ENCODE measurements at regions not wholly inside any gene's neighbourhood (a gene's known extent, or its start where the extent isn't known, plus 50 kb on each side); places are given as distances from the start of the nearest gene placed in this dataset.
A peak's percentile ranks its signal among the peaks of the same experiment; 100 is the strongest.
"Not testable (repeated sequence)": the region's sequence is repeated elsewhere in the genome, so short reads cannot be mapped to it uniquely, and the experiment has no call there.

GRCh38 chr21:9862456-9862855, 658.9 kb upstream of the TPTE start:
- TF ChIP-seq, protein P1, sequence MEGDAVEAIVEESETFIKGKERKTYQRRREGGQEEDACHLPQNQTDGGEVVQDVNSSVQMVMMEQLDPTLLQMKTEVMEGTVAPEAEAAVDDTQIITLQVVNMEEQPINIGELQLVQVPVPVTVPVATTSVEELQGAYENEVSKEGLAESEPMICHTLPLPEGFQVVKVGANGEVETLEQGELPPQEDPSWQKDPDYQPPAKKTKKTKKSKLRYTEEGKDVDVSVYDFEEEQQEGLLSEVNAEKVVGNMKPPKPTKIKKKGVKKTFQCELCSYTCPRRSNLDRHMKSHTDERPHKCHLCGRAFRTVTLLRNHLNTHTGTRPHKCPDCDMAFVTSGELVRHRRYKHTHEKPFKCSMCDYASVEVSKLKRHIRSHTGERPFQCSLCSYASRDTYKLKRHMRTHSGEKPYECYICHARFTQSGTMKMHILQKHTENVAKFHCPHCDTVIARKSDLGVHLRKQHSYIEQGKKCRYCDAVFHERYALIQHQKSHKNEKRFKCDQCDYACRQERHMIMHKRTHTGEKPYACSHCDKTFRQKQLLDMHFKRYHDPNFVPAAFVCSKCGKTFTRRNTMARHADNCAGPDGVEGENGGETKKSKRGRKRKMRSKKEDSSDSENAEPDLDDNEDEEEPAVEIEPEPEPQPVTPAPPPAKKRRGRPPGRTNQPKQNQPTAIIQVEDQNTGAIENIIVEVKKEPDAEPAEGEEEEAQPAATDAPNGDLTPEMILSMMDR (IDR thresholded peaks at IDR 0.05), result peak in 1 of 7 experiments; percentile 8
- H3K27ac ChIP-seq; intact Hi-C loops (cut with DNase I; ENCODE audit: low total_unique reads); H3K27me3 ChIP-seq; DNase-seq; H3K4me3 ChIP-seq; H3K36me3 ChIP-seq; H3K4me1 ChIP-seq: not testable (repeated sequence)
- peaks cover 3 to 64% (median 51%) of the 10 kb centered on the region in 4 donors for H3K9me3 ChIP-seq
- 51 to 66% (median 63%) methylated on average over 4 of the region's 4 CpGs for WGBS, 5 donors

DNA sequence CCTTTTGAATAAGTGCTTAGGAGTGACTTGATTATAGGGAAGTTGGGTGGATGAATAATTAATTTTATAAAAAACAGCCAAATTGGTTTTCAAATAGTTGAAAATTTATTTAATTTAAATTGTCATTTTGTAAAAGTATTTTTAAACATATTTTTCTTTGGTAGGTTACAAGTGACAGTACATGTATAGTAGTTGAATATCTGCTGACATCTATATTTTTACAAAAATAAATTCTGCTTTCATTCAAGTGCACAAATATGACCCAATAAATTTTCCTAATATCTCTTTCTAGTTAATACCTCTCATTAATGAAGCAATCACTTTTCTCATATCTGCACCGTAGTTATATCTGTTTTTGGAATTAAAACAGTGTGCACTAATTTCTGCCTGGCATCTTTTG, 653.6 kb upstream of the TPTE start:
- peaks cover 5 to 56% (median 39%) of the 10 kb centered on the region in 4 donors for H3K9me3 ChIP-seq
- H3K27me3 ChIP-seq; H3K4me1 ChIP-seq; H3K27ac ChIP-seq; H3K4me3 ChIP-seq; DNase-seq; H3K36me3 ChIP-seq; intact Hi-C loops (cut with DNase I; ENCODE audit: low total_unique reads): not testable (repeated sequence)
- WGBS, 5 donors, result 71 to 85% (median 72%) methylated on average over 1 of the region's 1 CpG

- H3K4me3 ChIP-seq; DNase-seq; intact Hi-C loops (cut with DNase I; ENCODE audit: low total_unique reads); H3K36me3 ChIP-seq; H3K4me1 ChIP-seq; H3K27ac ChIP-seq; H3K27me3 ChIP-seq: not testable (repeated sequence)
- H3K9me3 ChIP-seq, result peaks cover 6 to 60% (median 40%) of the 10 kb centered on the region in 4 donors
- WGBS, 5 donors, result 52 to 61% (median 58%) methylated on average over 8 of the region's 8 CpGs
Observed at GRCh38 chr21:9873096-9873495, 648.3 kb upstream of the TPTE start.

DNA sequence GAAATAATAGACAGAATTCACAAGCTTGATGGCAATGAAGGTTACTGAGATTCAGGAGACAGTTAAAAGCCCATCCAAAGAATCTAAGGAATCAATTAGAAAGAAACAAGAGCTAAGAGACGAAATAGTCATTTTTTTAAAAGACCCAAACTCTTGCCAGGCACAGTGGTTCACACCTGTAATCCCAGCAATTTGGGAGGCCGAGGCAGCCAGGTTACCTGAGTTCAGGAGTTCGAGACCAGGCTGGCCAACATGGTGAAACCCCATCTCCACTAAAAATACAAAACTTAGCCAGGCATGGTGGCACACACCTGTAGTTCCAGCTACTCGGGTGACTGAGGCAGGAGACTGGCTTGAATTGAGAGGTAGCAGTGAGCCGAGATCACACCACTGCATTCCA, 647.2 kb upstream of the TPTE start:
- H3K4me3 ChIP-seq; H3K36me3 ChIP-seq; H3K27me3 ChIP-seq; intact Hi-C loops (cut with DNase I; ENCODE audit: low total_unique reads); DNase-seq; H3K4me1 ChIP-seq; H3K27ac ChIP-seq: not testable (repeated sequence)
- peaks cover 6 to 63% (median 43%) of the 10 kb centered on the region in 4 donors for H3K9me3 ChIP-seq
- WGBS, 5 donors, result 48 to 60% (median 51%) methylated on average over 4 to 5 of the region's 5 CpGs

DNA sequence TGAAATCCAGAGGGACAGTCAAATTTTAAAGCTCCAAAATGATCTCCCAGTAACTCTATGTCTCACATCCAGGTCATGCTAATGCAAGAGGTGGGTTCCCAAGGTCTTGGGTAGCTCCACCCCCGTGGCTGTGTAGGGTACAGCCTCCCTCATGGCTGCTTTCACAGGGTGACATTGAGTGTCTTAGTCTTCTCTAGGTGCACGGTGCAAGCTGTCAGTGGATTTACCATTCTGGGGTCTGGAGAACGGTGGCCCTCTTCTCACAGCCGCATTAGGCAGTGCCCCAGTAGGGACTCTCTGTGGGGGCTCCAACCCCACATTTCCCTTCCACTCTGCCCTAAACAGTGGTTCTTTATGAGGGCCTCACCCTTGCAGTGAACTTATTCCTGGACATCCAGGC, 640.0 kb upstream of the TPTE start:
- intact Hi-C loops (cut with DNase I; ENCODE audit: low total_unique reads); DNase-seq; H3K36me3 ChIP-seq; H3K4me3 ChIP-seq; H3K27ac ChIP-seq; H3K4me1 ChIP-seq; H3K27me3 ChIP-seq: not testable (repeated sequence)
- peaks cover 5 to 63% (median 52%) of the 10 kb centered on the region in 4 donors for H3K9me3 ChIP-seq
- 53 to 68% (median 57%) methylated on average over 4 of the region's 4 CpGs for WGBS, 5 donors

GRCh38 chr21:9883047-9883446, 638.3 kb upstream of the TPTE start:
- DNase-seq; intact Hi-C loops (cut with DNase I; ENCODE audit: low total_unique reads): not testable (repeated sequence)
- peaks cover 5 to 49% (median 41%) of the 10 kb centered on the region in 4 donors for H3K9me3 ChIP-seq

DNA sequence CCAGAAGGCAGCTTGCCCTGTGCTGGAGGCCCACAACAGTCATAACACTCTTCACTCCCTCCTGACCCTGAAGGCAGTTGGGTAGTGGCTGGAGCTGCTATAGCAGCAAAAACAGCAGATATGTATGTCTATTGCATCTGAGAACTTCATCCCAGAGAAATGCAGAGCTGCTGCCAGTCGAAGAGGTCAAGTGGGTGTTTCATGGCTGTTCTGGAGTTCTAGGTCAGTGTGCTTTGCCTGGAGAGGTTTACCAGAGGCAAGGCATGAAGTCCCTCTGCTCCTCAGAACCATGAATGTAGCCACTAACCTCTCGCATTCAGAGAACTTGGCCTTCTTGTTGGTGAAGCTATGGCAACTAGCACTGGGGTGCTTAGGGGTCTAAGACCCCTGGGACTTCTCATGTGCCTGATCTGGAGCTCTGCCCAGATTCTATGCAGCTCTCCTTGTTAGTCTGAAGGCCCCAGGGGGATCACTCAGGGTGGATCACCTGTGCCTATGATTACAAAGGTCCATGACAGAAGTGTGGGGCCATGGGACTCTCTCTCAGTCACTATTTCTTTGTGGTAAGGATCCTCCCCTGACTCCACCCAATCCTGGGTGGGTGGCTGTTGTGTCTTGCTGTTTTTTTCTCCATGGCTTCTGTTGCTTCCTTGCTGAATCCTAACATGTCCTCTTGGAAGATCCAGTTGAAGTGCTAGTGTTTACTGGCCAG, 637.7 kb upstream of the TPTE start:
- H3K4me1 ChIP-seq; intact Hi-C loops (cut with DNase I; ENCODE audit: low total_unique reads); H3K27me3 ChIP-seq; H3K36me3 ChIP-seq; DNase-seq; H3K4me3 ChIP-seq; H3K27ac ChIP-seq: not testable (repeated sequence)
- H3K9me3 ChIP-seq, result peaks cover 5 to 49% (median 42%) of the 10 kb centered on the region in 4 donors
- 54 to 58% (median 55%) methylated on average over 2 of the region's 2 CpGs for WGBS, 5 donors

More at GRCh38 chr21:9883047-9883446, 638.3 kb upstream of the TPTE start:
- H3K4me1 ChIP-seq, H3K4me3 ChIP-seq, H3K27me3 ChIP-seq, H3K36me3 ChIP-seq, H3K27ac ChIP-seq: not testable (repeated sequence)
- WGBS, 5 donors, result 23 to 38% (median 28%) methylated on average over 2 of the region's 2 CpGs

DNA sequence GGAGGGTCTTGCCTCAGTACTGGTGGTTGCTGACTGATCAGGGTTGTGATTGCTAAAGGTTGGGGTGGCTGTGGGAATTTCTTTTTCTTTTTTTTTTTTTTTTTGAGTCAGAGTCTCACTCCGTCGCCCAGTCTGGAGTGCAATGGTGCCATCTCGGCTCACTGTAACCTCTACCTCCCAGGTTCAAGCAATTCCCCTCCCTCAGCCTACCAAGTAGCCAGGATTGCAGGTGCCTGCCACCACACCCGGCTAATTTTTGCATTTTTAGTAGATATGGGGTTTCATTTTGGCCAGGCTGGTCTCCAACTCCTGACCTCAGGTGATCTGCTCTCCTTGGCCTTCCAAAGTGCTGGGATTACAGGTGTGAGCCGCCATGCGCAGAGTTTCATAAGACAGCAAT, 632.9 kb upstream of the TPTE start:
- intact Hi-C loops (cut with DNase I; ENCODE audit: low total_unique reads), result not testable (repeated sequence)

DNA sequence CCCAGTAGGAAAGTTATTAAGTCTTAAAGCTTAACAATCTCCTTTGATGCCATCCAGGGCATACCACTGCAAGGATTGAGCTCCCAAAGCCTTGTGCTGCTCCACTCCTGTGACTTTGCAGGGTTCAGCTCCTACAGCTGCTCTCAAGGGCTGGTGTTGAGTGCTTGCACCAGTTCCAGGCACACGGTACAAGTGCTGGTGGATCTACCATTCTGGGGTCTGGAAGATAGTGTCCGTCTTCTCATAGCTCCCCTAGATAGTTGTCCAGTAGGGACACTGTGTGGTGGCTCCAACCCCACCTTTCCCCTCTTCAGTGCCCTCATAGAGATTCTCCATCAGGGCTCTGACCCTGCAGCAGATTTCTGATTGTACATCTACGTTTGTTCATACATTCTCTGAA, 617.8 kb upstream of the TPTE start:
- WGBS, 5 donors, result 44 to 55% (median 48%) methylated on average over 3 of the region's 3 CpGs
- H3K36me3 ChIP-seq; intact Hi-C loops (cut with DNase I; ENCODE audit: low total_unique reads); DNase-seq; H3K4me3 ChIP-seq; H3K4me1 ChIP-seq; H3K27me3 ChIP-seq; H3K27ac ChIP-seq: not testable (repeated sequence)
- H3K9me3 ChIP-seq, result peaks cover 0 to 33% (median 15%) of the 10 kb centered on the region in 4 donors

More for the DNA sequence above, 632.9 kb upstream of the TPTE start:
- not testable (repeated sequence) for H3K36me3 ChIP-seq, H3K4me1 ChIP-seq, DNase-seq, H3K27ac ChIP-seq, H3K27me3 ChIP-seq, H3K4me3 ChIP-seq
- 57 to 63% (median 61%) methylated on average over 6 of the region's 6 CpGs for WGBS, 5 donors
- H3K9me3 ChIP-seq, result peaks cover 0 to 24% (median 15%) of the 10 kb centered on the region in 4 donors

GRCh38 chr21:9914135-9914534, 607.2 kb upstream of the TPTE start:
- peaks cover 0 to 28% (median 21%) of the 10 kb centered on the region in 4 donors for H3K9me3 ChIP-seq
- DNase-seq; H3K36me3 ChIP-seq; H3K4me3 ChIP-seq; H3K4me1 ChIP-seq; H3K27ac ChIP-seq; H3K27me3 ChIP-seq; intact Hi-C loops (cut with DNase I; ENCODE audit: low total_unique reads): not testable (repeated sequence)
- WGBS, 5 donors, result 34 to 44% (median 41%) methylated on average over 5 of the region's 5 CpGs

DNA sequence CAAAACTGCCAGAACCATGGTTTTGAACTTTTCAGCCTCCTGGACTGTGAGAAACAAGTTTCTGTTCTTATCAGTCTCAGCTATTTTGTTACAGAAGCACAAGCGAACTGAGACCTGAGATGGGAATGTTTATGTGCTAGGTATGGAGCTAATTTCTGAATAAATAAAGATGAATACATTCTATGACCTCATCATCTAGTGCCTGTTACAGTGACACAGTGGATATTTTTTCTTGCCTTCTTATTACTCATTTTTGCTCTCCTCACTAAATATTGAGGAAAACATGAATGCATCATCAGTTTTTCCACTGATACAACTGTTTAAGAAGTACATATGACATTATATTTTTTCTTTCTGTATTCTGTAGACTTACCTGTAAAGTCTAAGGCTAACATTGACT, 601.9 kb upstream of the TPTE start:
- H3K4me3 ChIP-seq; intact Hi-C loops (cut with DNase I; ENCODE audit: low total_unique reads); H3K4me1 ChIP-seq; H3K27me3 ChIP-seq; H3K27ac ChIP-seq; H3K36me3 ChIP-seq; DNase-seq: not testable (repeated sequence)
- 24 to 44% (median 37%) methylated on average over 1 of the region's 1 CpG for whole genome bisulfite sequencing, 5 donors
- peaks cover 0 to 27% (median 12%) of the 10 kb centered on the region in 4 donors for H3K9me3 ChIP-seq

All from stomach (tissue), 8 donors.